ENCODE measurements at regions not wholly inside any gene's neighbourhood (a gene's known extent, or its start where the extent isn't known, plus 50 kb on each side); places are given as distances from the start of the nearest gene placed in this dataset.
"Not testable (repeated sequence)": the region's sequence is repeated elsewhere in the genome, so short reads cannot be mapped to it uniquely, and the experiment has no call there.

GRCh38 chr10:6813306-6813705 is 233.2 kb upstream of the PRKCQ start:
- no peak for DNase-seq (ENCODE audit: low spot score)

- no peak for DNase-seq (ENCODE audit: low spot score)
These were observed 231.1 kb upstream of the PRKCQ start for GRCh38 chr10:6811153-6811552.

- no peak for DNase-seq (ENCODE audit: low spot score)
These were observed 223.3 kb upstream of the PRKCQ start for GRCh38 chr10:6803427-6803783.

GRCh38 chr10:6802759-6803426 is 222.8 kb upstream of the PRKCQ start:
- DNase-seq (ENCODE audit: low spot score), result no peak

GRCh38 chr10:6796231-6796630 is 216.2 kb upstream of the PRKCQ start:
- DNase-seq (ENCODE audit: low spot score), result no peak

- no peak for DNase-seq (ENCODE audit: low spot score)
These were observed 215.5 kb upstream of the PRKCQ start for GRCh38 chr10:6795541-6795940.

- DNase-seq (ENCODE audit: low spot score), result not testable (repeated sequence)
These were observed 214.8 kb upstream of the PRKCQ start for GRCh38 chr10:6794841-6795240.

- no peak for DNase-seq (ENCODE audit: low spot score)
These were observed 214.4 kb upstream of the PRKCQ start for GRCh38 chr10:6794441-6794840.

- no peak for DNase-seq (ENCODE audit: low spot score)
These were observed 208.7 kb upstream of the PRKCQ start for GRCh38 chr10:6788731-6789130.

GRCh38 chr10:6788231-6788630 is 208.2 kb upstream of the PRKCQ start:
- no peak for DNase-seq (ENCODE audit: low spot score)

- DNase-seq (ENCODE audit: low spot score), result no peak
These were observed 207.6 kb upstream of the PRKCQ start for GRCh38 chr10:6787718-6788117.

GRCh38 chr10:6787091-6787490 is 207.0 kb upstream of the PRKCQ start:
- no peak for DNase-seq (ENCODE audit: low spot score)

- no peak for DNase-seq (ENCODE audit: low spot score)
These were observed 206.5 kb upstream of the PRKCQ start for GRCh38 chr10:6786579-6787031.

GRCh38 chr10:6784429-6784828 is 204.4 kb upstream of the PRKCQ start:
- DNase-seq (ENCODE audit: low spot score), result not testable (repeated sequence)

GRCh38 chr10:6783471-6783870 is 203.4 kb upstream of the PRKCQ start:
- DNase-seq (ENCODE audit: low spot score), result no peak

- no peak for DNase-seq (ENCODE audit: low spot score)
These were observed 202.3 kb upstream of the PRKCQ start for GRCh38 chr10:6782378-6782777.

- no peak for DNase-seq (ENCODE audit: low spot score)
These were observed 201.2 kb upstream of the PRKCQ start for GRCh38 chr10:6781133-6781770.

- DNase-seq (ENCODE audit: low spot score), result no peak
These were observed 200.1 kb upstream of the PRKCQ start for GRCh38 chr10:6780008-6780677.

GRCh38 chr10:6778992-6779701 is 199.1 kb upstream of the PRKCQ start:
- no peak for DNase-seq (ENCODE audit: low spot score)

GRCh38 chr10:6776170-6776569 is 196.1 kb upstream of the PRKCQ start:
- no peak for DNase-seq (ENCODE audit: low spot score)

- DNase-seq (ENCODE audit: low spot score), result no peak
These were observed 194.3 kb upstream of the PRKCQ start for GRCh38 chr10:6774406-6774805.

GRCh38 chr10:6771331-6771730 is 191.3 kb upstream of the PRKCQ start:
- no peak for DNase-seq (ENCODE audit: low spot score)

- DNase-seq (ENCODE audit: low spot score), result no peak
These were observed 190.8 kb upstream of the PRKCQ start for GRCh38 chr10:6770846-6771245.

Measured in germinal center (tissue), 1 donor.